HK-2 (cell line): ENCODE measurements at regions not wholly inside any gene's neighbourhood (a gene's known extent, or its start where the extent isn't known, plus 50 kb on each side); places are given as distances from the start of the nearest gene placed in this dataset.

Experiments used
- DNase-seq: peaks from one replicate; pipeline ENCODE4 v3.0.0-alpha.2; 2018; ENCODE audit not compliant: unreplicated experiment

DNA sequence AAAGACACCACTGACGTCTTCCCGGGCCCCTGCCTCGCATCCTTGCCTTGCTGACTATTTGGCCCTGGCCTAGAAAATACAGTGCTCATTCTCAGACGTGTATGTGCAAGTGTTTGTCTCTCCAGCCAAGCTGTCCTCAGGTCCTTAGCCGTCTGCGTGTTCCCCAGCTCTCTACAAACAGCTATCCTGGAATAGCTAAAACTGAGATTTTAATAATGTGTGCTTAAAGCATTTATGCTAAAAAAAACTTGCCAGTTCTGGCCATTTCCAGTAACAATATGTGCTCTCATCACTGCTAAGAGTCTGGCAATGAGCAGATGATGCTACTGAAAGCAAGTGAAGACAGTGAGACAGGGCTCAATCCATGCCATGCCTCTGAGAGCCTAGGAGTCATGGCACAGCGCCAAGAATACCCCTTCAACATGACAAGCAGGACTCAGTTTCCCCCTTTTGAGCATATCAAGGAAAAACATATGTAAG lies 55.7 kb downstream of the IRF2BP2 start:
- DNase-seq, result no peak

DNA sequence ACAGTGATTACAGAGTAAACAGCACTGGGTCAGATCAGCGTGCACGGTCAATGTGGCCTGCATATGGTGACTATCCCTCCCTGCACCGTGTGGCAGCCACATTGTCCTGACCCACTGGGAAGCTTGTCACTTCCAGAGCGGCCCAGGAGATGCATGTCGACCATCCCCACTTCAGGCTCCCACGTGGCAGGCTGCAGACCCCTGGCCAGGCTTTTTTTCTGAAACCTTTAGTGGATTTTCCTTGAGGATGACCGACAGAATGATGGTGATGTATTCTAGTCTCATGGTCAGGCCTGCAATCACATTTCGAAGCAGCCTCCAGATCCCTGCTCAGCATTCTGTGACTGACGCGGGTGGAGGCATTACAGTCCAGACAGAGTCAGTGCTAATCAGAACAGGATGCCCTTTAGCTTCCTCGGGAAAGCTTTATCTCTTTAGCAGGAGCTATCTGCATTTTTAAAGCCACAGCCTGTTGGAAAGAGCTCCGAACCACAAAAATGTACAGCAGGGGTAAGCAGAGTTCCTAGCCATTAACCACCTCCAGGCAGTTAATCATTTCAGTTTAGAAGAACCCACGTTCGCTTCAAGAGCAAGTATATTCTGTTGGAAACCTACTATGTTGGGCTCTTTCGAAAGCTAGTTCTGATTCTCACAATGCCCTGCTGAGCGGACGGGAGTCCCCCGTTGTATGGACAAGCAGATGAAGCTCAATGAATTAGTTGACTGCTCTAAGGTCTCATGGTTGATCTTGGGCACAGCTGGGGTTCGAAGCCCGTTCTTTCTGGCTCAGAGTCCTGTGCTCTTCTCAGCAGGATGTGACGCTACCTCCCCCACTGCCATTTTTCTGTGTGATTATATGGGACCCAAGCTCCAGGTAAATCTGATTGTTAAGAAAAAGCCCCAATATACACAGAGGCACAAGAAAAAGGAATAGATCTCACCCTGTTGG lies 56.5 kb downstream of the IRF2BP2 start:
- DNase-seq, result peak; percentile 51

DNA sequence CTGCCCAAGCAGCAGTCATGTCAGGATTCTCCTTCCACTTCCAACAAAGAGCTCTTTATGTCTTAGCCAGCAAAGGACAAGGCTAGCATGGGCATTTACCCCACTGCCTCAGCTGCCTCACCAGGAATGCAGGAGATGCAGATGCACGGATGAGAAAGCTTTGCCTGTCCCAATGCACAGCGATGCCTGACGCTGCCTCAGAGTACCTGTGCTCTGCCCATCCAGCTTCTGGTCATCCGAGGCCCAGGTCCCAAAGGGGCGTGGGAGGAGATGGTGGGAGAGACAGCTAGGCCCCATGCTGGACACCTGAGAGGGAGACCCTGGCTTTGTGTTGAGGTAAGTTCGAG lies 59.0 kb downstream of the IRF2BP2 start:
- DNase-seq, result no peak

GRCh38 chr1:234550341-234551031 lies 59.5 kb downstream of the IRF2BP2 start:
- DNase-seq, result no peak

- no peak for DNase-seq
These were observed 60.4 kb downstream of the IRF2BP2 start for GRCh38 chr1:234549447-234550021.

- no peak for DNase-seq
These were observed 62.8 kb downstream of the IRF2BP2 start for GRCh38 chr1:234546890-234547788.

DNA sequence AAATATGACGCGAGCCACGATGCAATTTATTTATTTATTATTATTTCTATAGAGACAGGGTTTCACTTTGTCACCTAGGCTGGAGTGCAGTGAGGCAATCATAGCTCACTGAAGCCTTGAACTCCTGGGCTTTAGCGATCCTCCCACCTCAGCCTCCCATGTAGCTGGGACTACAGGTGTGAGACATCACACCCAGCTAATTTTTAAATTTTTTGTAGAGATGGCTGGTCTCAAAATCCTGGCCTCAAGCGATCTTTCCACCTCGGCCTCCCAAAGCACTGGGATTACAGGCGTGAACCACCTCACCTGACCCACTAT lies 63.6 kb downstream of the IRF2BP2 start:
- DNase-seq, result no peak

DNA sequence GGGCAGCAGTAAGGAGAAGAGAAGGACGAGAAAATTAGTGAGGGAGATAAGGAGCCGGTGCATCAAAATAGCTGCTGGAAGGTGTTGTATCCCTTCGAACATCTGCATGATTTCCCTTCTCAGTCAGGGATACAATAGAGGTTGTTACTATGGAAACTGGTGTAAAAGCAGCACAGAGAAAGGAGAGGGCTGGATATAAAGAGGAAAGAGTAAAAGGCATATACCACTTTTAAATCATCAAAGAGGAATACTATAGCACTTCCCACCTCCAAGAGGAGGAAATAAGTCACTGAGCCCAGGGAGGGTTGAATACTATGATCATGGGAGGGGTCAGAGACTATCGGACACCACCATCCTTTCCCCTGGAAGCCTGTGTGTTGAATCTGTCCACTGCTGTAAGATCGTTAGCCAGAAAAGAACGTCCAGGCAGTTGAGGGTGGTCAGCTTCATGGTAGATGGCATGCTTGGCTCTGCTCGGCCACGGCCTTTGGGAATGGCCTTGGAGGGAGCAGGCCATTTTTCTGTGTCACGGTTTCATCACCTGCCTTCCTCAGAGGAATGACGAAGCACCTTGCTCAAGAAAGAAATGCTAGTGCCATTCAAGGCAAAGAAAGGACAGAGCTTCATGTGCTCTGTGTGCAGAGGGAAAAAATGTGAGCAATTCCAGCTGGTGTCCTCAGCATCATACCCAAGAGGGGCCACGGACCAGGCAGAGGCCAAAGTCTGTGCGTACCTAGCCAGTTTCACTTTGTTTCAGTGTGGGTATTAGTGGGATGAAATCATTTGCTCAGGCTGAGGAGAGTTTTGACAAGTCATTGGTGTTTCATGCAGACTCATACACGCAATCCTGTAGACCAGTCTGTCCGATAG lies 64.2 kb downstream of the IRF2BP2 start:
- DNase-seq, result no peak

GRCh38 chr1:234544087-234544579 lies 65.2 kb upstream of the TARBP1 start:
- peak; percentile 79 for DNase-seq

GRCh38 chr1:234543442-234544086 lies 64.6 kb upstream of the TARBP1 start:
- no peak for DNase-seq

DNA sequence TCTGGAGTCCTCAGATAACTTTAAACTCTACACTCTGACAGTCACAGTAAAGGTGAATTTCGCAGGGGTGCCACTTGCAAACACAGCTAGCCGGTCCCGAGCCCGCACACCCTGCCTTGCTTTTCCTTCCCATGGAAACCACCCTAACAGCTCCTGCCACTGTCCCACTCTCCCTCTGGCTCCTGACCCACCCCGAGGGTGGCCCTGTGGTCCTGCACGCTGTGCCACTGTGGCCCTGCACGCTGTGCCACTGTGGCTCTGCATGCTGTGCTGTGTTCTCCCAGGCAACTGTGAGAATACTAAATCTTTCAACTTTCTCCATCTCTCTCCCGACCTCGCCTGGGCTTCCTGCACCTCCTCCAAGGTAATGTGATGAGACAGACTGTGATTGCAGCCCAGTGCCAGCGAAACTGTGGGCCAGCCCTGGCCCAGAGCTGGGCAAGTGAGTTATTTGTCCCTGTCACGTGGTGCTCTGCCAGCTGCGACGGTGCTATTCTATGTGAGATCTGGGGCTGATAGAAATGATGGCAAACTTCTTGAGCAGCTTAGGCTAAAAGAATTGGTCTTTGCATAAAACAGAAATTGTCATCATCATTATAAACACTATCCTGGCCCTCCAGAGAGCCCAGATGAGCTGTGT lies 63.4 kb upstream of the TARBP1 start:
- DNase-seq, result no peak

GRCh38 chr1:234541286-234541975 lies 62.5 kb upstream of the TARBP1 start:
- DNase-seq, result peak; percentile 33

GRCh38 chr1:234540404-234540762 lies 61.4 kb upstream of the TARBP1 start:
- DNase-seq, result no peak

GRCh38 chr1:234539666-234540403 lies 60.9 kb upstream of the TARBP1 start:
- DNase-seq, result no peak

- no peak for DNase-seq
These were observed 60.1 kb upstream of the TARBP1 start for GRCh38 chr1:234538930-234539649.

GRCh38 chr1:234538062-234538731 lies 59.2 kb upstream of the TARBP1 start:
- no peak for DNase-seq

DNA sequence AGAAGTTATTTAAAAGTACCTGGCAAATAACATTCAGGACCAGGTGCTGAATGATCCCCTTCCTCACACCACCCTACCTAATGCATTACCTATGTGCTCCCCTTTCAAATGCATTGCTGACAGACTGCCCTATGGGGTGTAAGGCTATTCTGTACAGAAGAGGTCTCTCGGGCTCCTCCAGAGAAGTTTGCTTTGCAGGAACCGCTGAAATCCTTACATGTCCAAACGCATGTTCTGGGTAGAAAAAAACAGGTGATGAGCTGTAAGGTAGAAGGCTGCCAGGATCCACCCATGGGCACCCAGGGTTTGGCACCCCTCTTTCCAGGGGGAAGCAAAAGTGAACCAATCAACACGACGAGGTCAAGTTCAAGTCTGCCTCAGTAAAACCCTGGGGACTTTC lies 58.3 kb upstream of the TARBP1 start:
- no peak for DNase-seq
